ENCODE measurements at regions not wholly inside any gene's neighbourhood (a gene's known extent, or its start where the extent isn't known, plus 50 kb on each side); places are given as distances from the start of the nearest gene placed in this dataset.
"Not testable (repeated sequence)": the region's sequence is repeated elsewhere in the genome, so short reads cannot be mapped to it uniquely, and the experiment has no call there.

DNA sequence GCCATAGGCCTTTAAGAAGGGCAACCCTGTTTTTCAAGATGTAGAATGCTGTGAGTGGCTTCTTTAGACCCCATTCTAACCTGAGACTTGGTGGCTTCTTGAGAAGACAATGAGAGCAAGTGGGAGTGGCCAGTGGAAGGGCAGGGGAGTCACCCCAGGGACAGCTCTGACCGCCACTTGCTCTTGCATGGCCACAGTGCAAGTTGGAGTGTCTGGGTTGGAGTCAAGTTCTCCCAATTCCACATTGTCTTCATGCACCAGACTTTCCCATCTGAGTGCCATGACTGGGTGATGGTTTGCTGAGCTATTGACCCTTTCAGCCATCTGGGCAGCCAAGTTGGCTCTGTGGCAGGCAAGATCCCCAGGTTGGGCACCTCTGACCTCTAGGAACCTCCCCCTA lies 148.0 kb upstream of the SKOR2 start:
- no peak for DNase-seq

DNA sequence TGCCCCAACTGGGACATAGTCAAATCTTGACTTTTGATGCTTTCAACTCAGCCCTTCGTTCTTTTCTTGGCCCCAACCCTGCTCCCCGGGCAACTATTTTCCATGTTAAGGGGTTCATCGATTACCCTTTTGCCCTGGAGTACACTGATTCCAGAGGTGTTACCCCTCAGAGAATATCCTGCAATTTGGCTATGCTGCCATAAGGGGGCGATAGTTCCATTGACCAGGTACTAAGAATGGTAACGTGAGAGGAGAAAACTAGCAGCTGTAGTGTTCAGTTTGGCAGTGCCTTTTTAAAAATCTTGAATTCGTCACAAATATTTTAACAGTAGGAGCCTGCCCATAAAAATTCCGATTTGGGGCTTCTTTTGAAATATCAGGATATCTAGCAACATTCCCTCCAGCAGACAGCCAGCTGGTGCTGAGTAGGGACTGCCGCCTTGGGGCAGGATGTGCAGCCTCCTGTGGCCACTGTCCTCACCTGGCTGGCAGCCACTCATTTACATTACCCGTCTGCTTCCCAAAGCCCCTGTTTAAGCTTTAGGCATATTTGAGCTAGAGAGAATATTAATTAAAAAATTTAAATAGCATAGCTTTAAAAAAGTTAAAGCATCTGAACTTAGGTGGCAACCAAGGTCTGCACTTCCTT lies 146.3 kb upstream of the SKOR2 start:
- no peak for DNase-seq

DNA sequence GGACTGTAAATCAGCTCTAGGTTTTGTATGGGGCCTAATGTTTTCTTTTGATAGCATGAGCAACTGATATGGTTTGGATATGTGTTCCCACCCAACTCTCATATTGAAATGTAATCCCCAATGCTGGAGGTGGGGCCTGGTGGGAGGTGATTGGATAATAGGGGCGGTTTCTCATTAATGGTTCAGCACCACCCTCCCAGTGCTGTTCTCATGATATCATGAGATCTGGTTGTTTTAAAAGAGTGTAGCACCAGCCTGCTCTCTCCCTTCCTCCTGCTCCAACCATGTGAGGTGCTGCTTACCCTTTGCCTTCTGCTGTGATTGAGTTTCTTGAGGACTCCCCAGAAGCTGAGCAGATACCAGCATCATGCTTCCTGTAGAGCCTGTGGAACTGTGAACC lies 140.2 kb upstream of the SKOR2 start:
- DNase-seq, result no peak

DNA sequence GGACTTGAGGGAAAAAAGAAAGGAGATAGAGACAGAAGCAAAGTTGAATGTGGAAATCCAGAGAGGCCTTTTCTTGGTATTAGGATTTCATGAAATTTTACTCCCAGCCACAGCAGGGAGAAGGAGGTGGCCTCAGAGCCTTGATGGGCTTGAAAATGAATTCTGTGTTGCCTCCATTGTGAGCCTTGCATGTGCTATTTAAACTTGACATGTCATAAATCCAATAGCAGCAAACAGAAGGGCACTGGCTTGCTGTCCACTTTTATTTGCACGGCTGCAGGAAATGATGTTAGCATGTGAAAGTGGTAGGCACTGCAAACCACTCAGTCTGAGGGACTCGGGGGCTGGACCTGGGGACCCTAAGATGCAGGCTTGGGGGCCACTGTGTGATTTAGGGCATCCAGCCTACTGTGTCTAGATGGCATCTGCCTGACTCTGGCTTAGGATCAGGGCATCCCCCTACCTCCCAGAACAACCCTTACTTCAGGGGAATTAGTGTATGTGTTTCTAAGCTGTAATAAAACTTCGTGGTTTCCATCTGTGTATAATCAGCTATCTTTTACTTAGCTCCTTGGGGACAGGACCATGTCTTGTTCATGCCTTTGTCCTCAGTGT lies 139.1 kb upstream of the SKOR2 start:
- DNase-seq, result no peak

DNA sequence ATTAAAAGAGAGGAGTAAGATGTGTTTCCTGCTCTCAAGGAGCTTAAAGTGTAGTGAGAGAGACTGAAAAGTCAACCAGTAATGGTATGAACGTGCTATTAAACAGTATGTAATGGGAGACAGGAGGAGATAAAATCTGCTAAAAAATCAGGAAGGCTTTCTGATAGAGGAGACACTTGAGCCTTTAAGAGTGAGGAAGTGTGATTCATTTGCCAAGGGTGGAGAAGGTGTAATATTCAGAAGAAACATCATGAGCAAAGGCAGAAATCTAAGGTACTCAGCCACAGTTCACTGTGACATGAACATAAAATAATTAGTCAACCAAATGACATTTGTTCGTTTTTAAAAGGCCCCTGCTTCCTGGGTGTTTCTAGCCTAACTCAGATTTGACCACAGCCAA lies 137.8 kb upstream of the SKOR2 start:
- no peak for DNase-seq

DNA sequence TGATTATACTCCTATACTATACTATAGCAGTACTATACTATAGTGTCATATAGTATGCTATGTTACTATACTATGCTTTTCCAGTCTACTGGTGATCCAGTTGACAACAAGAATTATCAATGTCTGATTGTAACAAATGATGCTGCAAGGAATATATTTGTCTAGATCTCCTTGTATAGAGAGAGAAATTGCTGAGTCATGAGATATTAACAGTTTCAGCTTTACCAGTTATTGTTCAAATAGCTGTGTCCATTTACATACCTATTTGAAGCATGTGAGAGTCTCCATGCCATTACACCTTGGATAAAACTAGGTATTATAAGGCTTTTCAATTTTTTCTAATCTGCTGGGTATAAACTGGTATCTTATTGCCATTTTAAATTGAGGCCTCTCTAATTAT lies 136.4 kb upstream of the SKOR2 start:
- no peak for DNase-seq

DNA sequence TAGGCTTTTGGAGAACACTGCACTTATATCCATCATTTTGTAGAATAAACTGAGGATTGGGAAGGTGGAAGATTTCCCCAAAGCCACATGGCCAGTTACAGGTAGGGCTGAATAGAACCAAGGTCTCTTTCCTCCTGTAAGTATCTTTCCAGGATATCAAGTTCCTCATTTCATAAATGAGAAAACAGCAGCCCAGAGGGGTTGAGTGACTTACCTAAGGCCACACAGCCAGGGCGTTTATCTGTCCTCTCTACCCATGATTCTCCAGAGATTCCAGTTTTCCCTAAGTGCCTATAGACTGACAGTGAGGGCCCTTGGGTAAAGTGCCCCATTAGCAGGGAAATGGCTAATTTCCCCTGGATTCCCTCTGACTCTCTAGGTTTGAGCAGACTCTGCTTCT lies 132.3 kb upstream of the SKOR2 start:
- no peak for DNase-seq

DNA sequence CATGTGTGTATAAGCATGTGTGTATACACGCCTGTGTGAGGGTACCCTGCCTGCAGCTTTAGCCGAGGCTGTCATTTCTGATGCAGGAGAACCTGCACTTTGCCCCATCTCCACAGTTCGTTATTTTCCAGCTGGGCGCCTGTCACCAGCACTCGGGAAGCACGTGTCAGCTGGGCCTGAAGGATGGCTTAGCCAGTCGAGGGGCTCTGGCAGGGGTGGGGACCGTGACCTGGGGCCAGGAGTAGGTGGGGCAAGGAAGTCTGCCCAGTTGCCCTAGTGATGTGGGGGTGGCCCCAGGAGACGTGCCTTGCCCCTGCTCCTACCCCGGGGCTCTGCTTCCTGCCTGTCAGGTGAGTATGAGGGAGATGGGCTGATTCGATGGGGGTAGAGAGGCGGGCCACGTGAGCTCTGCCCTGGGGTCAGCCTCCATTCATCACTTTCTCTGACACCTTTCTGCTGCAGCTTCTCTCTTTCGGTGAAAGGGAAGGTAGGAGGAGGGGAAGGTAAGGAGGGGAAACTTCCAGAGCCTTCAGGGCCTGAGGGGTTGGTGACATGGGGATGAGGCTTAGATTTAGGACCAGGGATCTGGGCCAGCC lies 130.6 kb upstream of the SKOR2 start:
- DNase-seq, result no peak

DNA sequence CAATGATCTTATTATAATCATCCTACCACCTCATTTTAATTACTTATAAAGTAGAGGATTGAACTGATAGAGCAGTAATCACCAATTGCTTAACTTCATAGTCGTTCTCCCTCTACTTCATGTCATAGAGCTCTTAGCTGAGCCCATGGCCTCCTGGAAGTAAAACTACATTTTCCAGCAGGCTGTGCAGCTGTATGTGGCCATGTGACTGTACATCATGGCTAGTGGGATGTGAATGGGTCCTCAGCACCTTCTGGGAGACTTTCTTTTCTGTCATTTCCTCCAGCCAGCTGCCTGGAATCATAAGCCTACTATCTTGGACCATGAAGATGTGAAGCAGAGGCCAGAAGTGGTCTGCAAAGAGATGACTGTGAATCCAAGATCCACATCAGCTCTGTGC lies 128.7 kb upstream of the SKOR2 start:
- DNase-seq, result no peak

DNA sequence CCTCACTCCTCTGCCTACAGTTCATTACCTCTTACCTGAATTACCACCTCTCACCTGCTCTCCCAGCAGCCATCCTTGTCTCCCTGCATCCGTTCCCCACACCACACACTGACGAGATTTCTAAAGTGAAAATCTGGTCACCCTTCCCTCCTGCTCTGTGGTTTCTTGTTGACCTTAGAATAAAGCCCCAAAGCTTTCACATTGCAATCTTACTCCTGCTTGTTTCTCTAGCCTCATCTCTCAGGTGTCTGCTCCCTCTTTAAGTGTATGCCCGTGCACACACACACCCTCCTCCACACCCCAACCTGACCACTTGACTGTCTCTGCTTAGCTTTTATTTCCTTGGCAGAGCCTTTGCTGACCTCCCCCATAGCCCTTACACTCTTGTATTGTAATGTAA lies 122.0 kb upstream of the SKOR2 start:
- DNase-seq, result no peak

DNA sequence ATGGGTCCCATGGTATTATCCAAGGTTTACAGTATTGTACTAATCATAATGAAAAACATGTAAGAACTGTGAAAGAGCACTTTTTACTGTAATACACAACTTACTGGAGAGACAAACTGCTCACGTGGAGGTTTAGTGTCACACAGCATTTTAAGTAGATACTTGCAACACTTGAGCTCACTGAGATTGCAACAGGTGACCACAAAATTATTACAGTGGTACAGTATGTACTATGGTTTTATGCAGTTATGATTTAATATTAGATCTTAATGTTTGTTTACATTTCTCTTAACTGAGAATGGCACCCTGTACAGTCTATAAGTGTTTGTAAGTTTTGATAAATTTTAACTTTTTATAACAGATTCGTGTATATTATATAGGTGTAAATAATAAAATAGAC lies 118.6 kb upstream of the SKOR2 start:
- DNase-seq, result no peak

DNA sequence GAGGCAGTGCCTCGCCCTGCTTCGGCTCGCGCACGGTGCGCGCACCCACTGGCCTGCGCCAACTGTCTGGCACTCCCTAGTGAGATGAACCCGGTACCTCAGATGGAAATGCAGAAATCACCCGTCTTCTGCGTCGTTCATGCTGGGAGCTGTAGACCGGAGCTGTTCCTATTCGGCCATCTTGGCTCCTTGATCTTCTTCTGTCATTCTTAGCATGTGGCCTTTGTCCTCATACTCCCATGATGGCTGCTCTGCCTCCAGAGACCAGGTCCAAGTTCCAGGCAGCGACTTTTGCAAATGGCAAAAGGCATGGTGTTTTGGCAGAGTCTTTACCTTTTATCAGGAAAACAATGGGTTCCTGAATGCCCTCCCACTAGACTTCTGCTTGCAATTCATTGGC lies 102.6 kb upstream of the SKOR2 start:
- DNase-seq, result not testable (repeated sequence)

DNA sequence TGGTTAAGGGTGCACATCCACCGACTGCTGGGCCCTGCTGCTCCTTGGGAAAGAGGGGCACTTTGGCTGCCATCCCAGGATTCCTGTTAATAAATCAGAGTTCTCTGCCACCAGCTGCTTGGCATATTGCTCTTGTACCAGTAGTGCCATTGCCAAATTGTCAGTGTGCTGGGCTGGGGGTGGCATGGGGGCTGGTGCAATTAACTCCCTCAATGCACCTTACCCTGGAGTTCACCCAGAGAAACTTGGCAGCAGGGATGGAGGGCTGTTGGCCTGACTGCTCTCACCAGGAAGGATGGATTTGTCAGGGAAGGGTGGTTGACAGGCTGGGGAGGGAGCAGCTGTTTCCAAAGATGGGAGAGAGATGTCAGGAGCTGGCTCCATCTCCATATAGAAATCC lies 94.6 kb upstream of the SKOR2 start:
- DNase-seq, result no peak

DNA sequence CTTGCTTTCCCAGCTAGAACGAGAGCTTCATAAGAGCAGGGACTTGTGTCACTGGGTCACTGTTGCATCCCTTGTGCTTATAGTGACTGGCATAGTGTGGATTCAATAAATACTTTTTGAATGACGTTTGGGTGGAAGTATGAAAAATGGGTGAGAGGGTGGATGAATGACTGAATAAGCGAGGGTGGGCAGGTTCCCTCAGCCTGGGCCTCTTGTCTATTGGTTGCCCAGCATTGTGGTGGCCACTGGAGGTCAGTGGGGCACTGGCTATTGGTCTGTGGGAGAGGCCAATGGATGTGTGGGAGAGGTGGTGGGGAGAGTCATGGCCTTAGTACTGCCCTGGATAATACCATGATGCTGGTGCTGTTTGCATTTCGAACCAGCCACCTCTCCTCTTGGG lies 93.8 kb upstream of the SKOR2 start:
- DNase-seq, result no peak

DNA sequence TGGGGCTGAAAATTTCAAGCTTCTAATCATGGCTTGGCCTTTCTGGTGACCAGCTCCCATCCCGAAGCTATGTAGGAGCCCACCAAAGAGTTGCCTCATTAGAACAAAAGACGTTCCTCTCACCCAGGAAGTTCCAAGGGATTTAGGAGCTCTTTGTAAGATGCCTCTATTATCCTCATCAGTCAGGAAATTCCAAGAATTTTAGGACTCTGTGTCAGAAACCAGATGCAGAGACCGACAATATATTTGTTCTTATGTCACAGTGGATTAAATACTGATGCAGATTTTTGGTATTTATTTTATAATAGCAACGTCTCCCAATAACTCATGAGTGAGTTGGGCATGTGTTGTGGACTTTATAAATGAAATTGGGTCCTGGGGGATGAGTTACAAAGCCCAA lies 91.8 kb upstream of the SKOR2 start:
- DNase-seq, result no peak

DNA sequence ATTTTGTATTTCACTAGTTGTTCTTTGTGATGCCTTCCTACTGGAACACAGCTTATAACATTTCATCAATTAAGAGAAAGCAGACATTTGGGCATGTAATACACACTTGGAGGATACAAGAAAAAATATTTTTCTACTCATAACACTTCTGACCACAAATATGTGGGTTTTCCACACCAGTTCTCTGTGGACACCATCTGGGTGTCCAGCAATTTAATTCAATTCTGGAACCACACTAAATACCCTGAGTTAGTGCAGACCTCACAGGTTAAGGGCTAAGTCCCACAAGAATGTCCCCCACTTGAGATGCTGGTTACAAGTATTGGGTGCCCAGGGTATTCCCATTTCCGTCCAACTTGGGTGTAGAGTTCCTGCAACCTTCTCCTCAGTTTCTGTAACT lies 91.1 kb upstream of the SKOR2 start:
- DNase-seq, result no peak

DNA sequence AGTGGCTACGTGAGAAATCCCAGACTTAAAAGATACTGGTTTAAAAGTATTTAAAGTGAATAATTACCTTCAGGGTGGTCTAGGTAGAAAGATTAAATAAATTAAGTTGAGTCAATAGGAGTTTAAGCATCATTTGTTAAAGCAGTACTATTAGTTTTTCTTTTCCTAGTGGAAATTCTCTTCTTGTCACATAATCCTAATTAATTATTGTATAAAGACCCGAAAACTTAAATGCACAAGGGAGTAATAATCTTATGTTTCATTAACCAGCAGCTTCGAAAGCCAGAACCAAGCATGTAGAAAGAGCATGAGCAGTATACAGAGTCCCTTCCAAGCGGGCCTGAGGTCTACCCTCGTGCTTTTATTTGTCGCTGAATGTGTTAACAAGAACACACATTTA lies 90.2 kb upstream of the SKOR2 start:
- DNase-seq, result no peak

DNA sequence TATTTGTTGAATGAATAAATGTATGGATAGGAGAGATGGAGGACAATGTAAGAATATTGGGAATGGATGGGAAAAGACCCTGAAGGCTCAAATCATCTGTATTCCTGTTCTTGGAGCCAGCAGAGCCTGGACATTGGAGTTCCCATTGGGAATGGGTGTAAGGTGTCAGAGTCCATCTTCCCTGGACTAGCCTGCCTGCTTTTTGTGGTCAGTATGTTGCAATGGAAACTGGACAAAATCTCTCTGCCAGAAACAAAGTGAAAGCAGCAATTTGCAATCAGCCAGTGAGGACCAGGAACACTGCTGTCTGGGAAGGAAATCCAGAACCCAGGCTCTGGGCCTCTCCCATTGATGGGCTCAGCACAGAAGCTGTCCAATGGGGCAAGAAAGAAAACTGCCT lies 83.5 kb upstream of the SKOR2 start:
- no peak for DNase-seq

DNA sequence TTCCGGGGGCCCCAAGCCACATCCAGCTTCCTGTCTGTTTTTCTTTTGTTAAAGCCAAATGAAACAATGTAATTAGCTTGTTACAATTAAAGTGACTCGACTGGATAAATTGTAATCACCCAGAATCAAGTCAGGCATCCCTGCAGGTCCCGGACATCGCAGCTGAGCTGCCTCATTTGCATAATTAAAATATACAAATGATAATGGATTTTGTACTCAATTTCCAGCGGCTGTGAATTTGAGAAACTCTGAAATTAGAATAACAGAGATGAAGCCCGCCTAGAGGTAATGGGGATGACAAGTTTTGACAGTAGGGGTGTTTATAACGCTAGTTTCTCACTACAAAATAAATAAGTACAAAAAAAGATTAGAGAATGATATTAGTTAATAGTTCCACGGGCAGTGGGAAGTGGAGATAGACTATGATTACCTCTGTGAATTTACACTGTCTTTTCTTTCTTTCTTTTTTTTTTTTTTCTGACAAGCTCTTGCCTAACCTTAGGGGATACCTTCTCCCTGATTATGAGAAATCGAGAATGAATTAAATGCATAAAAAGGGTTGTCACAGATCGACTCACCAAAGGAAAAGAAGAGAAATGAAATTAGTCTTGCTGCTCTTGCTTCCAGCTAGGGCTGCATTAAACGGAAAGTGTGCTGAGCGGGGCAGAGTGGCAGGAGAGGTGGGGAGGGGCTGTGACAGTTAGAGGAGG lies 82.6 kb upstream of the SKOR2 start:
- no peak for DNase-seq

DNA sequence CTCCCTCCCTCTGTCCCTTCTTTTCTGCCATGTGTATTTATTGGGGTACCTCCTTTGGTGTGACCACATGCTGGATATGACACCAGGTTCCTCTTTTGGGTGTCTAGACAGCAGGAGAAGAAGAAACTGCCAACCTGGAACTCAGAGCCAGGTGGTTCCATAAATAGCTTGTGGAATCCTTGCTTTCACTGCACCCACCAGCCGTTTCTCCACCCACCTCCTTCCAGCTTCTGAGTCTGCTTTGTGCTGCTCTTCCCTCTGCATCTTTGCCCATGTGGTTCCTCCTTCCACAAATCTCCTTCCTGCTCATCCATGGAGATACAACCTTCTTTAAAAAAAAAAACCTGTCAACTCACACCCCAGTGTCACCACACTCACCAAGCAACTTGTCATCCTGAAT lies 80.2 kb upstream of the SKOR2 start:
- no peak for DNase-seq

DNA sequence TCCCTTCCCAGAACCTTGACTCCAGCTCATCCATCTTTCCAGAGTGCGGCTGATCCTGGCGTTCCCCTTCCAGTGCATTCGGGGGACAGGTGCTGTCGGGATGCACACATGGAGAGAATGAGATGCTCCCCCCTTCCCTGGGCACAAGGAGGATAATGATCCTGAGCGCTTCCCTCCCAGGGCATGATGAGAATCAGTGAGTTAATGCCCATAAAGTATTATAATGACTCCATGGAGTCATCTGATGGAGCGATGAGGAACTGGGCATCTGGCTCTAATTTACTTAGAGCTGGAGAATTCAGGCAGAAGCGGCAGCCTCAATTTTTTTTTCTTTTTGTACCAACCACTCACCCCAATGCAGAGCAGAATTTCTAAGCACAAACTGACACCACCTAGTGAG lies 79.6 kb upstream of the SKOR2 start:
- DNase-seq, result no peak

DNA sequence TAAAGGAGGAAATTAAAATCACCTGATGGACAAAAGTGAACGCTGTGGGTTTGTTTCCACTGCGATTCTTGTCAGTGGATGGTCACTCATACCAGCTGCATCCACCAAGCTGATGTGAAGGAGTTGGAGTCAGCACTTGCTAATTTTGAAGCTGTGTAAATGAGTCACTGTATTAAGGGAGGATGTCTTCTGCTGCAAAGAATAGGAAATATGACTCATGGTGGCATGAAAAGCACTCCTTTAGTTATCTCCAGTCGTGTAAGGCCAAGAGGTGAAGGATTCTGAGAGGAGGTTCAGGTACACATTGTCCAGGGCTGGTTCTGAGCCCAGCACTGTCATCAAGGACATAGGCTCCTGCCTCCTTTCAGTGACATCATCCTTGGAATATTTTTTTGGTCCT lies 71.7 kb upstream of the SKOR2 start:
- DNase-seq, result no peak

DNA sequence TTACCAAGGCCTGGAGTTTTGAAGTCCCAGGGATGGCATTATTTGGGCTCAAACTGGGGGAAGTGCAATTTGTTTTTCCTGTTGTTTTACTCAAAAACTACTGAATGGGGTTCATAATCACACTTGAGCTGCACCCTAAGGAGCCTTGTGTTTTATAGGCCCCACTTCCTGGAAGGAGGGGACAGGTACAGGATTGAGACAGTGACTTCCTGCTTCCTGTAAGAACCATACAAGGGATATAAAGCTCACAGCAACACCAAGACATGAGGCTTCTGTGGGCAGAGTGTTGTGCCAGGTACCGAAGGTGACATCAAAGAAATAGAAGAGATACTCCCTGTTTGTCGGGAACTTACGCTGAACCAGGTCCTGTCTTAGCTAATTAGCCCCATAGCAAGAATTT lies 70.4 kb upstream of the SKOR2 start:
- no peak for DNase-seq

DNA sequence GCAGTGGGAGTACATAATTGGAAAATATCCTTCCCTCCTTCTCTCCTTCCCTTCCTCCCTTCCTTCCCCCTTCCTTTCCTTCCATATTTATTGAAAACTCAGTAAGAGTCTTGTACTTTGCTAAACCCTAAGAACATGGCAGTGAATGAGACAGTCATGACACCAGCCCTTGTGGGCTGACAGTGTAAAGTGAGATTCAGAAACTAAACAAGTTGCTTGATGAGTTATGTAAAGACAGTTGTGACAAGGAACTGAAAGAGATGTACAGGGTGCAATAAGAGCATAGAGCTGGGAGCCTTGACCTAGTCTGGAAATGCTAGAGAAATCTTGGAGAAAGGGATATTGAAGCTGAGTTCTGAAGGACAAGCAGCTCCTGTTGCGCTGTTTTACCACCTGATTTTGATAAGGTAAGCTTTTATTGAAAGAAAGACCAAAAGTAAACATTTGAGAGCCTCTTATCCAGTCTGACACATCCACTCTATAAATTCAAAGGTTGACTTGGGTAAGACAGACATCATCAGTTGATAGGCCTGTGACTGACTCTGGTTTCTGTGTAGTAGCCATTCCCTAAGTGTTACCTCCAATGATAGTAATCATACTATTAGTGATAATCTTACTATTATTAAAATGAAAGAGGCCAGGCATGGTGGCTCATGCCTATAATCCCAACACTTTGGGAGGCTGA lies 66.5 kb upstream of the SKOR2 start:
- no peak for DNase-seq
